Colonic mucosa (tissue), 4 donors: ENCODE measurements at regions not wholly inside any gene's neighbourhood (a gene's known extent, or its start where the extent isn't known, plus 50 kb on each side); places are given as distances from the start of the nearest gene placed in this dataset.

ENCODE experiments used
- DNase-seq: peaks from one replicate; pipeline ENCODE4 v3.0.0-alpha.2; 2020
- H3K27ac ChIP-seq: fragments of 200-600 bp; one replicate; pipeline ENCODE4 v1.8.0; 2021
- H3K27me3 ChIP-seq: fragments of 200-600 bp; one replicate; pipeline ENCODE4 v1.8.0; 2021
- H3K36me3 ChIP-seq: fragments of 200-600 bp; one replicate; pipeline ENCODE4 v1.8.0; 2021
- H3K4me1 ChIP-seq: fragments of 200-600 bp; one replicate; pipeline ENCODE4 v1.8.0; 2021; ENCODE audit warnings: mild to moderate bottlenecking
- H3K4me3 ChIP-seq: fragments of 200-600 bp; one replicate; pipeline ENCODE4 v1.8.0; 2021
- H3K9ac ChIP-seq, 2 donors: one replicate each; pipeline ENCODE4 v1.7.0; 2013; ENCODE audit warnings: control low read depth in 2 of 2, low read depth in 2 of 2, low read length in 2 of 2
- H3K9me3 ChIP-seq: fragments of 200-600 bp; one replicate; pipeline ENCODE4 v1.8.0; 2021
- intact Hi-C: fragments of 100-400 bp; cut with DNase I; formaldehyde crosslinking; loops from one replicate; pipeline ENCODE4 v1.14.1; 2022
- TF ChIP-seq, protein P1 (sequence below): fragments of 200-600 bp; IDR thresholded peaks from one replicate; pipeline ENCODE4 v1.8.0; 2022; ENCODE audit warnings: antibody characterized with exemption, mild to moderate bottlenecking
- donor health status: healthy.
- donor health status: DM: no; HTN: no; CAD: no.
- donor health status: DM: no; HTN: no; CAD: no.

DNA sequence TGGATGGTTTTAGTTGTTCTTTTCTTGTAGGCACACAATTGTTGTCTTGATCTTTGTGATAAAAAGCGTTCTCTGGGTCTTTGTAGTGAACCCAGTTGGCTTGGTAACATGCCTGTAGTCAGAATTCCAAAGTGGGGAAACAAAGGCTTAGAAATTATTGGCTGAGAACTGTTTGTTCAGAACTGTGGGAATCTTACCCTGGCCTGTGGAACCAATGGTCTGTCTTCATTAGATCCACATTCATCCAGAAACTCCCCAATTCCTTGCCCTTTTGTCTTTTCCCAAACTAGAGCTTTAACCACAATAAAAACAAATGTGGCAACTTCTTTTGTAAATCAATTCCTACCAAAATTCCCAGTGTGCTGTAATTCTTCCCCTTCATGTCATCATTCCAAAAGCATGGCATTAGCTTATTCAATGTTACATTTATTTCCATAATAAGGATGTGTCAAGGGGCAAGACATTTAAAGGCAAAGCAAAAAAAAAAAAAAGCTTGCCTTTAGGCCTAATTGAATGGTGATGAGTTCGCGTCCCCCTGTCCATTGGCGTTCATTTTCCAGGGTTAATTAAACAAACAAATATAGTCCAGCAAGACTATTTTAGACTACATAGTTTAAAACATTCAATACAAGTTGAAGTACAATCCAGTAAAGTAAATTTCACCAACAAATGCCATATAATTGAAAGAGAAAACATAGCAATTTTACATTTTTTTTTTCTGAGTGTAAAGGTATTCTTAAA is 249.8 kb upstream of the ZNF608 start:
- H3K9me3 ChIP-seq, result no peaks in the 10 kb centered on the region
- no peaks in the 10 kb centered on the region for H3K27me3 ChIP-seq
- no peak overlapping the region for H3K4me3 ChIP-seq
- no peak for DNase-seq
- no peaks in the 10 kb centered on the region for H3K4me1 ChIP-seq
- no peaks in the 10 kb centered on the region for H3K36me3 ChIP-seq
- no peak overlapping the region for H3K9ac ChIP-seq
- TF ChIP-seq, protein P1, sequence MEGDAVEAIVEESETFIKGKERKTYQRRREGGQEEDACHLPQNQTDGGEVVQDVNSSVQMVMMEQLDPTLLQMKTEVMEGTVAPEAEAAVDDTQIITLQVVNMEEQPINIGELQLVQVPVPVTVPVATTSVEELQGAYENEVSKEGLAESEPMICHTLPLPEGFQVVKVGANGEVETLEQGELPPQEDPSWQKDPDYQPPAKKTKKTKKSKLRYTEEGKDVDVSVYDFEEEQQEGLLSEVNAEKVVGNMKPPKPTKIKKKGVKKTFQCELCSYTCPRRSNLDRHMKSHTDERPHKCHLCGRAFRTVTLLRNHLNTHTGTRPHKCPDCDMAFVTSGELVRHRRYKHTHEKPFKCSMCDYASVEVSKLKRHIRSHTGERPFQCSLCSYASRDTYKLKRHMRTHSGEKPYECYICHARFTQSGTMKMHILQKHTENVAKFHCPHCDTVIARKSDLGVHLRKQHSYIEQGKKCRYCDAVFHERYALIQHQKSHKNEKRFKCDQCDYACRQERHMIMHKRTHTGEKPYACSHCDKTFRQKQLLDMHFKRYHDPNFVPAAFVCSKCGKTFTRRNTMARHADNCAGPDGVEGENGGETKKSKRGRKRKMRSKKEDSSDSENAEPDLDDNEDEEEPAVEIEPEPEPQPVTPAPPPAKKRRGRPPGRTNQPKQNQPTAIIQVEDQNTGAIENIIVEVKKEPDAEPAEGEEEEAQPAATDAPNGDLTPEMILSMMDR, result no peak
- intact Hi-C loops, result no loop called here
- H3K27ac ChIP-seq, result no peak overlapping the region

DNA sequence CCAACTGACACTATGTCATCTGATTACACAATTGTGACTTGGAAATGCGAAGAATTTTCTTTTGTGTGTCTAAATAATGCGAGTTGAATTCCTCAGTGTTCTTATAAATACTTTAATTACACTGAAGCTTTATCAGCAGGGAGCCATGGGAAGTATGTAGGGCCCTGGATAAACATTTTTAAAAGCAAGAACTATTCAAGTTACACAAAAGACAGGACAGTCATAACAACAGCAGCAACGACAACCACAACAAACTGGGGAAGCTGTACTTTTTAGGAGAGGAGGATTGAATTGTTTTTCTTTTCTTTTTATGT is 250.3 kb upstream of the ZNF608 start:
- intact Hi-C loops, result no loop called here
- Histone ChIP-seq H3K9ac (no peak overlapping the region), H3K36me3 (no peaks in the 10 kb centered on the region), H3K4me3 (no peak overlapping the region), H3K4me1 (no peaks in the 10 kb centered on the region), H3K27me3 (no peaks in the 10 kb centered on the region), H3K27ac (no peak overlapping the region), H3K9me3 (no peaks in the 10 kb centered on the region)
- DNase-seq, result no peak
- TF ChIP-seq, protein P1, result no peak

DNA sequence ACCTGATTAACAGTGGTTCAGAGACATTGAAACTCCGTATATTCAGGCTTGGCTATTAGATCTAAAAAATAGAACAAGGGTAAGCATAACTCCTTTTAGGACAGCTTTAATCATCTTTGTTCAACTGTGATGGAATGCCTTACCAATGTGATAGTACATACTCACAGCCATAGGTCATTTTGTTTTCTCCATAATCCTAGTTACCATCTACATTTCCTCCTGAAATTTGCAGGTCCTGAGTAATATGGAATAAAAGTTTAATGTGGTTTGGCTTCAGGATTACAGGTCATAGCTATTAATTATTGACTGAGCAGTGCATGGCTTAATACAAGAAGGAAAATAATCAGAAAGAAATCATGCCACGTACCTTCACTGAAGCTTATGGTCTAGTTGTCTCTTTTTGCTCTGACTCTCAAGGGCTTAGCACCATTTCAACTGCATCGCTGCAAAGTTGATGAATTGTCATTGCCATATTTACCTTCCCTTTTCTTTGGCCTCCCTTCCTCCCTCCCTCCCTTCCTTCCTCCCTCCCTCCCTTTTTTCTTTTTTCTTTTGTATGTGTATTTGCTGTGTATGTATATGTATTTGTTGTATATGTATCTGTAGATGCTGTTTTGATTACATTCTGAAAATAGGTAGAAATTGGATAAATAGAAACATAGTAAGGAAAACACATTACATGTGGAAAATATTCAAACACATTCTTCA is 250.9 kb upstream of the ZNF608 start:
- H3K4me1 ChIP-seq, result no peaks in the 10 kb centered on the region
- intact Hi-C loops, result no loop called here

DNA sequence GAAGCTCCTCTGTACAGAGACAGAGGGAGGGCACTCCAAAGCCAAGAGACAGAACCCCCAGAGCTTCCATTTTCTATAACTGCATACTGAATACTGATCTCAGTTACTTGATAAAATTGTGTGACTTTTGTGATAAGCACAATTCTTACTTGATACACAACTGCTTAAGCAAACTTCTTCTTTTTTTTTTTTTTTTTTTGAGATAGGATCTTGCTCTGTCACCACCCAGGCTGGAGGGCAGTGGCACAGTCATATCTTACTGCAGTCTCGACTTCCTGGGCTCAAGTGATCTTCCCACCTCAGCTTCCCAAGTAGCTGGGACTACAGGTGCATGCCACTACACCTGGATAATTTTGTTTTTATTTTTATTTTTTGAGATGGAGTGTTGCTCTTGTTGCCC is 252.1 kb upstream of the ZNF608 start:
- H3K9me3 ChIP-seq, result no peaks in the 10 kb centered on the region
- H3K4me1 ChIP-seq, result no peaks in the 10 kb centered on the region
- no peaks in the 10 kb centered on the region for H3K36me3 ChIP-seq
- no peak overlapping the region for H3K9ac ChIP-seq
- H3K27me3 ChIP-seq, result no peaks in the 10 kb centered on the region
- TF ChIP-seq, protein P1, result no peak
- no peak overlapping the region for H3K27ac ChIP-seq
- DNase-seq, result no peak
- no peak overlapping the region for H3K4me3 ChIP-seq
- intact Hi-C loops, result no loop called here

More for the DNA sequence above, 250.9 kb upstream of the ZNF608 start:
- no peaks in the 10 kb centered on the region for H3K9me3 ChIP-seq
- no peak overlapping the region for H3K9ac ChIP-seq
- no peaks in the 10 kb centered on the region for H3K27me3 ChIP-seq
- DNase-seq, result no peak
- H3K27ac ChIP-seq, result no peak overlapping the region
- H3K36me3 ChIP-seq, result no peaks in the 10 kb centered on the region
- no peak overlapping the region for H3K4me3 ChIP-seq
- TF ChIP-seq, protein P1, result no peak

DNA sequence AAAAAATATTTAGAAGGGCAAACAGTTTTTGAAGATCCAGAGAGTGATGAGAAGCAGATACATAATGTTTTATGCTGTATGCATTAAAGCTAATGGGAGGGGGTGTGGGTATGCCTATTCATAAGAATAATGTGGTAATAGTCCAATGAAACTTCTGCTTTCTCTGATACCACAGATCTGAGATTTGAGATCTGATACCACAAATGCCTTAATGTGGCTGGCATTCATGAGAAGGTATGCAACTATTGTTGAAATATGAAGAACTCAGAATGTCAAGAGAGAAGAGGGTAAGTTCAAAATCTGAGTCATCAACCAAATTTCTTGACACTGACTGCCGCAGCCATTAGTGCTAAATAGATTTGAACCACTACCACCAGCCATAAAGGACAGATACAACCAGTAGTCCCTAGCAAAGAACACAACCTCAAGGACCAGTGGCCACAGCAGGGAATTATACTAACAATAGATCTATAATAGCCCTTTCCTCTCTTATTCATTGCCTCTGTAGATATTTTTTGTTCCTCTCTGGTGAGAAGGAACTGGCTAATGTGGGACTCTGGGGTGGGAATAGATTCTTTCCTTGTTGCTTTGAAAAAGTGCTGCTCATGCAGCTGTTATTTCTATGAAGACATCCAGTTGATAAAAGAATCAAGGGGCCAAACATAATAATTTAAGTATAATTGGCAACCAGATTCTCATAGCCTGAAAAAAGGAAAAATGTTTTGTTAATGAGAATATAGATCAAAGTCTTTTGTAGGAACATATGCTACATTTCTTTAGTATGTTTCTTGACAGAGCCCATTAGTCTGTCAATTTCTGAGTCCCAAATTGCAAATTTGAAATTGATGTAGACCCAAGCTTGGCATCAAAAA is 256.5 kb upstream of the ZNF608 start:
- Histone ChIP-seq H3K27me3 (no peaks in the 10 kb centered on the region), H3K36me3 (no peaks in the 10 kb centered on the region), H3K9ac (no peak overlapping the region), H3K27ac (no peak overlapping the region), H3K9me3 (no peaks in the 10 kb centered on the region), H3K4me1 (no peaks in the 10 kb centered on the region), H3K4me3 (no peak overlapping the region)
- TF ChIP-seq, protein P1, result no peak
- DNase-seq, result no peak
- intact Hi-C loops, result no loop called here
